ENCODE measurements at regions not wholly inside any gene's neighbourhood (a gene's known extent, or its start where the extent isn't known, plus 50 kb on each side); places are given as distances from the start of the nearest gene placed in this dataset.

DNA sequence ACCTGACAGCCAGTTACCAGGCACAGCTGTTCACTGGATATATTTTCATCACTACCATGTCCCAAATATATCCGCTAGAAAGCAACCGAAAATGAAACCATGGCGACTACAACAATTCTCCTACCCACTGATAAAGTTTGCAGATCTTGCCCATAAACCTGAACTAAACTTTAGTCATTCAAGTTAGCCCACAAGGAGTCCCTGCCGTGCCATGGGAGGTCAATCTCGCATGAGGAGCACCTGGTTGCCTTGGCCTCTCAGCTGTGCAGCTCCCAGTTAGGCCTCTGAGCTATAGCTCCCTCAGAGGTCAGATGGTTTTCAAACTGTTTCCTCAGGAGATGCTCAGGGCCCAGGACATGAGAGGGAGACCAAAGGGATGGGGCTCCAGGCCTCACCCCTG lies 211.1 kb upstream of the RNF32 start:
- no peaks in the 10 kb centered on the region for H3K4me1 Mint-ChIP-seq (ENCODE audit: low read depth)
- no peak for ATAC-seq
- no peaks in the 10 kb centered on the region for H3K36me3 Mint-ChIP-seq (ENCODE audit: low read depth)
- no peak overlapping the region for H3K27ac Mint-ChIP-seq
- no peak for DNase-seq
- POLR2A ChIA-PET: no interaction called here
- peaks cover 5% of the 10 kb centered on the region for H3K27me3 Mint-ChIP-seq (ENCODE audit: low read depth)
- no peaks in the 10 kb centered on the region for H3K9me3 Mint-ChIP-seq (ENCODE audit: insufficient read depth)
- CTCF ChIA-PET: no interaction called here
- no peak overlapping the region for H3K4me3 Mint-ChIP-seq

DNA sequence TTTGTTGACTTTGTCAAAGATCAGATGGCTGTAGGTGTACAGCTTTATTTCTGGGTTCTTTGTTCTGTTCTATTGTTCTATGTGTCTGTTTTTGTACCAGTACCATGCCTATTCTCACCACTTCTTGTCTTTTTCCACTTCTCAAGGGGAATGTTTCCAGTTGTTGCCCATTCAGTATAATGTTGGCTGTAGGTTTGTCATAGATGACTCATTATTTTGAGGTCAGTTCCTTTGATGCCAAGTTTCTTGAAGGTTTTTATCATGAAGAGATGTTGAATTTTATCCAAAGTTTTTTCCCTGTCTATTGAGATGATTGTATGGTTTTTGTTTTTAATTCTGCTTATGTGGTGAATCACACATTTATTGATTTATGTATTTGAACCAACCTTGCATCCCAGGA lies 216.7 kb upstream of the RNF32 start:
- H3K4me1 Mint-ChIP-seq (ENCODE audit: low read depth): no peaks in the 10 kb centered on the region
- H3K27me3 Mint-ChIP-seq (ENCODE audit: low read depth): peaks cover 27% of the 10 kb centered on the region
- no peaks in the 10 kb centered on the region for H3K36me3 Mint-ChIP-seq (ENCODE audit: low read depth)
- DNase-seq (no peak), ATAC-seq (no peak)
- H3K9me3 Mint-ChIP-seq (ENCODE audit: insufficient read depth): no peaks in the 10 kb centered on the region
- CTCF ChIA-PET: no interaction called here
- POLR2A ChIA-PET: no interaction called here
- H3K27ac Mint-ChIP-seq: no peak overlapping the region
- H3K4me3 Mint-ChIP-seq: no peak overlapping the region

DNA sequence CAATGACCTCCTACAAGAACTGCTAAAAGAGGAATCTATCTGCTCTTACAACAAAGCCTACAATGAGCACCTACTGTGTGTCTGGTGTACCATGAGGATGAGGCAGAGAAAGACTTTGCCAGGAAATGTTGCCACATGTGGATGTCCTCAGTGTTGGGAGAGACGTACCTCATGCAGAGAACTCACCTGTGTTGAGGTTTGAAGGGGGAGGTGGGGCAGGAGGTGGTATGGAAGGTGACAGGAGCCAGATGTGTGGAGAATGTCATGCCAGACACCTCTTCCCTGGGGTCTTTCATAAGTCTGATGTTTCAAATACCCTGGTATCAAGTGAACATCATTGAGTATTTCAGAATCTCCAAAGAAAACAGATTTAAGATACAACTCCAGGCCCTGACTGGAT lies 220.1 kb upstream of the RNF32 start:
- no peaks in the 10 kb centered on the region for H3K9me3 Mint-ChIP-seq (ENCODE audit: insufficient read depth)
- ChIA-PET CTCF (no interaction called here), POLR2A (no interaction called here)
- H3K4me3 Mint-ChIP-seq: no peak overlapping the region
- H3K27ac Mint-ChIP-seq: no peak overlapping the region
- DNase-seq (no peak), ATAC-seq (no peak)
- H3K27me3 Mint-ChIP-seq (ENCODE audit: low read depth): peaks cover 27% of the 10 kb centered on the region
- H3K36me3 Mint-ChIP-seq (ENCODE audit: low read depth): no peaks in the 10 kb centered on the region
- H3K4me1 Mint-ChIP-seq (ENCODE audit: low read depth): no peaks in the 10 kb centered on the region

DNA sequence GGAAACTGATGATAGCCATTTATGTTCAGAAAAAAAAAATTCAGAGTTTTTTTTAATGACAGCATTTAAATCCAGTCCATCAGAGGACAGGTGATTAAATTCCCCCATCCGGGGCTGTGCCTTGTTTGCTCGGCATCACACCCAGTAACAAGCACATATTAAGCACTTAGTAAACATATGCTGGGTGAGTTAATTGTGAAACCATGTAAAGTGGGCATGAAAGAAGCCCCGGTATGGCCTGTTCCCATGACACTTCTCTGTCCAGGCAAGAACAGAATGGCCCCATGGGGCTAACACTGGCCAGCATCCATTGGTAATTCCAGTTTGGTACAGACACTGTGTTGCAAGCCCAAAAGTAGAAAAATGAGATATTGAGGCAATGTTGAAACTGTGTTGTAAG lies 220.8 kb upstream of the RNF32 start:
- DNase-seq (no peak), ATAC-seq (no peak)
- Mint-ChIP-seq H3K36me3 (ENCODE audit: low read depth) (no peaks in the 10 kb centered on the region), H3K4me1 (ENCODE audit: low read depth) (no peaks in the 10 kb centered on the region), H3K9me3 (ENCODE audit: insufficient read depth) (no peaks in the 10 kb centered on the region), H3K4me3 (no peak overlapping the region), H3K27ac (no peak overlapping the region), H3K27me3 (ENCODE audit: low read depth) (peaks cover 25% of the 10 kb centered on the region)
- ChIA-PET POLR2A (no interaction called here), CTCF (no interaction called here)

- H3K9me3 Mint-ChIP-seq (ENCODE audit: insufficient read depth): peaks cover 3% of the 10 kb centered on the region
- H3K36me3 Mint-ChIP-seq (ENCODE audit: low read depth): no peaks in the 10 kb centered on the region
These were observed 238.3 kb upstream of the RNF32 start for GRCh38 chr7:156402255-156402654.

GRCh38 chr7:156401617-156402016 lies 239.0 kb upstream of the RNF32 start:
- ChIA-PET POLR2A (no interaction called here), CTCF (no interaction called here)
- Mint-ChIP-seq H3K4me3 (no peak overlapping the region), H3K36me3 (ENCODE audit: low read depth) (no peaks in the 10 kb centered on the region), H3K27me3 (ENCODE audit: low read depth) (peaks cover 2% of the 10 kb centered on the region), H3K9me3 (ENCODE audit: insufficient read depth) (peaks cover 3% of the 10 kb centered on the region), H3K27ac (no peak overlapping the region), H3K4me1 (ENCODE audit: low read depth) (no peaks in the 10 kb centered on the region)
- no peak for ATAC-seq
- no peak for DNase-seq

More at GRCh38 chr7:156402255-156402654, 238.3 kb upstream of the RNF32 start:
- ATAC-seq (no peak), DNase-seq (no peak)
- H3K27ac Mint-ChIP-seq: no peak overlapping the region
- ChIA-PET CTCF (no interaction called here), POLR2A (no interaction called here)
- H3K4me3 Mint-ChIP-seq: no peak overlapping the region
- peaks cover 2% of the 10 kb centered on the region for H3K27me3 Mint-ChIP-seq (ENCODE audit: low read depth)
- H3K4me1 Mint-ChIP-seq (ENCODE audit: low read depth): no peaks in the 10 kb centered on the region

DNA sequence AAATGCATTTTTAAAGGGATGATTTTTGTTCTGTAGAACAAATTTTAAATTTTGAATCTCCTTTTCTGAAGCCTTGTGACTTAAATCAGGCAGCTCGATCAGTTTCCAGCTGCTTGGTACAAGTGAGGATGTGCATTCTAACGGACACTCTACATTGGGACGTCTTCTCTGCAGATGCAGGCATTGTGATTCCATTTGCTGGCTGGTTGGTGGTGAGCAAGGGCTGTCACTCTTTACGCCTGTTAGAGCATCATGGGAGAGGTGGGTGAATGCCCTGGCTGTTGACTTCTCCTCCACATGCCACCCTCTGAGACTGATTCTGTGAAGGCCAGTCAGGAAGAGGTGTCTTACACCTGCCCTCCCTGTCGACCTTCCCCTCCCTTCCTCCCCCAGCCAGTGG lies 240.5 kb upstream of the RNF32 start:
- no peak for ATAC-seq
- POLR2A ChIA-PET: no interaction called here
- Mint-ChIP-seq H3K4me3 (no peak overlapping the region), H3K36me3 (ENCODE audit: low read depth) (no peaks in the 10 kb centered on the region), H3K4me1 (ENCODE audit: low read depth) (no peaks in the 10 kb centered on the region), H3K27ac (no peak overlapping the region), H3K27me3 (ENCODE audit: low read depth) (peaks cover 2% of the 10 kb centered on the region), H3K9me3 (ENCODE audit: insufficient read depth) (no peaks in the 10 kb centered on the region)
- CTCF ChIA-PET: no interaction called here
- no peak for DNase-seq

DNA sequence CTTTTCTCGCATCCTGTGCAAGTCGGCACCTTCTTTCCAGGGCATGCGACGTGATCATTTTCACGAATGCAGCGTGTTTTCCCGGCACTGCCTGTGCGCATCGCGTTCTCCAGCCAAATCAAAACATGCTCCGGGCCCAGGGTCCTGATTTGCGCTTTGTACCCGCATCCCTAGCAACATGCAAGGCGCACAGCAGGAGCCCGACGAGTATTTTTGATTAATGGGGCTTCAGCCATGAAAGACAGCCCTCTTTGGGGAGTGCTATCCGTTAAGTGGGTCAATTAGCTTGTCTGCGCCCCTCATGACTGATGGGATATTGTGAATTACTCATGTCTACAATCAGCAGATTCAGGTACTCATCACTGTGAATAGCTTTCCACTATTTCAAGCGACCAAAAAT lies 243.3 kb upstream of the RNF32 start:
- ChIA-PET CTCF (no interaction called here), POLR2A (no interaction called here)
- no peak overlapping the region for H3K27ac Mint-ChIP-seq
- H3K36me3 Mint-ChIP-seq (ENCODE audit: low read depth): no peaks in the 10 kb centered on the region
- ATAC-seq: no peak
- no peaks in the 10 kb centered on the region for H3K9me3 Mint-ChIP-seq (ENCODE audit: insufficient read depth)
- no peak for DNase-seq
- H3K27me3 Mint-ChIP-seq (ENCODE audit: low read depth): peaks cover 2% of the 10 kb centered on the region
- no peak overlapping the region for H3K4me3 Mint-ChIP-seq
- no peaks in the 10 kb centered on the region for H3K4me1 Mint-ChIP-seq (ENCODE audit: low read depth)

- no peak overlapping the region for H3K27ac Mint-ChIP-seq
- no peaks in the 10 kb centered on the region for H3K36me3 Mint-ChIP-seq (ENCODE audit: low read depth)
- DNase-seq: no peak
- no peak overlapping the region for H3K4me3 Mint-ChIP-seq
- no peak for ATAC-seq
- H3K4me1 Mint-ChIP-seq (ENCODE audit: low read depth): no peaks in the 10 kb centered on the region
- H3K27me3 Mint-ChIP-seq (ENCODE audit: low read depth): no peaks in the 10 kb centered on the region
- ChIA-PET CTCF (no interaction called here), POLR2A (no interaction called here)
- H3K9me3 Mint-ChIP-seq (ENCODE audit: insufficient read depth): no peaks in the 10 kb centered on the region
These were observed 251.4 kb upstream of the RNF32 start for GRCh38 chr7:156389116-156389692.

DNA sequence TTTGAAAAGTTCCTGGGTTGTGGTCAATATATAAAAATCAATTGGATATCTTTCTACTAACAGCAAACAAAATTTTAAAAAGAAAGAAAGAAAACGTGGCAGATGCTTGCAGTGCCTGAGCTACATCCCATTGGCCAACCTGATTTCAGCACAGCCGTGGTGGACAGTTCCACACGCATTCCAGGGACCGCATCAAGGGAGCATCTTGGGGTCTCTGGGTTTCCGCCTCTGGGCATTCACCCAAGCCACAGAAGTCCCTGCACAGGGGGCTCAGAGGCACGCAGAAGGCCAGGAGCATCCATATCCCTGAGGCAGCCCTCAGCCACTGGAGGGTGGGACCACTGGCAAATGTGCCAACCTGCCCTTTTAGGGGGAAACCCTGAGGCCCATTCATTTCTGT lies 254.5 kb upstream of the RNF32 start:
- Mint-ChIP-seq H3K27ac (no peak overlapping the region), H3K4me1 (ENCODE audit: low read depth) (no peaks in the 10 kb centered on the region), H3K9me3 (ENCODE audit: insufficient read depth) (no peaks in the 10 kb centered on the region), H3K36me3 (ENCODE audit: low read depth) (no peaks in the 10 kb centered on the region), H3K27me3 (ENCODE audit: low read depth) (no peaks in the 10 kb centered on the region), H3K4me3 (no peak overlapping the region)
- DNase-seq (no peak), ATAC-seq (no peak)
- POLR2A ChIA-PET: no interaction called here
- CTCF ChIA-PET: no interaction called here

DNA sequence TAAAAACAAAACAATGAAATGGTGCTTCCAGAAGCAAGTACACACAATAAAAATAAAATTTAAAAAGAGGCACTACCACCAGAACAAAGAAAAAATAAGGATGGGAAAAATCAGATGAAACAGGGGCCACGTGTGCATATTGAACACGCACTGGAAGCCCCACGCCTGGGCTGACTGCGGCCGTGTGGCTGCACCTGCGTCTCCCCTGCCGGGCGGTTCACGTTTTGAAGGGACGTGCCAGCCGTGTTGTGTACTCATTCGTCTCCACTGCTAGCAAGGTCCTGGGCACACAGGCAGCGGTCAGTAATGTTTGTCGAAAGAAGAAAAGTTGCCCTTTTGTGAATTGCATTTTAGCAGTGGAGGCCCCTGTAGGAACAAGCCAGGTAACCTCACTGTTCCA lies 255.9 kb upstream of the RNF32 start:
- no peak for ATAC-seq
- POLR2A ChIA-PET: no interaction called here
- no peaks in the 10 kb centered on the region for H3K9me3 Mint-ChIP-seq (ENCODE audit: insufficient read depth)
- H3K27ac Mint-ChIP-seq: no peak overlapping the region
- no peaks in the 10 kb centered on the region for H3K36me3 Mint-ChIP-seq (ENCODE audit: low read depth)
- no peaks in the 10 kb centered on the region for H3K27me3 Mint-ChIP-seq (ENCODE audit: low read depth)
- DNase-seq: no peak
- CTCF ChIA-PET: no interaction called here
- H3K4me3 Mint-ChIP-seq: no peak overlapping the region
- H3K4me1 Mint-ChIP-seq (ENCODE audit: low read depth): no peaks in the 10 kb centered on the region

GRCh38 chr7:156383526-156383925 lies 257.0 kb upstream of the RNF32 start:
- H3K9me3 Mint-ChIP-seq (ENCODE audit: insufficient read depth): no peaks in the 10 kb centered on the region
- ChIA-PET POLR2A (no interaction called here), CTCF (no interaction called here)
- no peaks in the 10 kb centered on the region for H3K36me3 Mint-ChIP-seq (ENCODE audit: low read depth)
- H3K4me3 Mint-ChIP-seq: no peak overlapping the region
- ATAC-seq: no peak
- no peak for DNase-seq
- no peak overlapping the region for H3K27ac Mint-ChIP-seq
- no peaks in the 10 kb centered on the region for H3K27me3 Mint-ChIP-seq (ENCODE audit: low read depth)
- no peaks in the 10 kb centered on the region for H3K4me1 Mint-ChIP-seq (ENCODE audit: low read depth)

- Mint-ChIP-seq H3K27me3 (ENCODE audit: low read depth) (no peaks in the 10 kb centered on the region), H3K9me3 (ENCODE audit: insufficient read depth) (no peaks in the 10 kb centered on the region), H3K4me3 (no peak overlapping the region), H3K4me1 (ENCODE audit: low read depth) (no peaks in the 10 kb centered on the region), H3K27ac (no peak overlapping the region), H3K36me3 (ENCODE audit: low read depth) (no peaks in the 10 kb centered on the region)
- DNase-seq (no peak), ATAC-seq (no peak)
- POLR2A ChIA-PET: no interaction called here
- CTCF ChIA-PET: no interaction called here
These were observed 260.3 kb upstream of the RNF32 start for GRCh38 chr7:156380261-156380660.

Measured in activated CD8-positive, alpha-beta T cell treated with anti-CD3 and anti-CD28 coated beads, Interleukin-2, amount 10 ng/mL, durations not matched to agents 7 days and 5 days (primary cell).